RPMI8226 (cell line): ENCODE measurements at regions not wholly inside any gene's neighbourhood (a gene's known extent, or its start where the extent isn't known, plus 50 kb on each side); places are given as distances from the start of the nearest gene placed in this dataset.

Source experiments
- DNase-seq: peaks from one replicate; pipeline ENCODE4 v3.0.0-alpha.2; 2015

DNA sequence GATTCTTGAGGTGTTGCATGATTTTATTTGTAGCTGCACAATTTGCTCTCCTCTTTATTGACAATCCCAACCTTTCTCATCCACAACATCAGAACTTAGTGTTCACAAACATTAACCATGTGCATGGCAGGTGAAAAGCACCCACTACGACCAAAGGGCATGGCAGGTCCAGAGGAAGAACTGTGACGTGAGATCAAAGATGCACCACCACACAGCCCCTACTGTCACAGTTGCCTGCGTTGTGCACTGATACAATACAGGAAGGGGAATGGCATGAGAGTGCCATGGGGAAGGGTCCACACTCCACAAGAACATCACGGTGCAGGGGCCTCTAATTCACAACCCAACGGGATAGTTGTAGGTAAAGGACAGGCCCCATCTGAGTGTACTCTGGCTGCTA lies 217.1 kb upstream of the PFKP start:
- no peak for DNase-seq

DNA sequence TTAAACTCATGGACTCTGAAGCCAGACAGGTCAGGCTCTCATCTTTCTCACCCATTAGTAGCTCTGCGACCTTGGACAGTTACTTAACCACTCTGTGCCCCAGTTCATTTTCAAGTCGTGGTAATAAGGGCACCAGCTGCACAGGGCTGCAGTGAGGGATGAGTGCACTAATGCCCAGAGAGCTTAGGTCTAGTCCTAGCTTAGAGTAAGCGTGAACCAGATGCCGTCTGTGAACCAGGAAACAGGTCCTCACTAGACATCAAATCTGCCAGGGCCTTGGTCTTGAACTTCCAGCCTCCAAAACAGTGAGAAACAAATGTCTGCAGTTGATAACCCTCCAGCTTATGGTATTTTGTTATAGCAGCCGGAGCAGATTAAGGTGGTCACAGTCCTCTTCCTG lies 222.4 kb upstream of the PFKP start:
- DNase-seq = no peak

DNA sequence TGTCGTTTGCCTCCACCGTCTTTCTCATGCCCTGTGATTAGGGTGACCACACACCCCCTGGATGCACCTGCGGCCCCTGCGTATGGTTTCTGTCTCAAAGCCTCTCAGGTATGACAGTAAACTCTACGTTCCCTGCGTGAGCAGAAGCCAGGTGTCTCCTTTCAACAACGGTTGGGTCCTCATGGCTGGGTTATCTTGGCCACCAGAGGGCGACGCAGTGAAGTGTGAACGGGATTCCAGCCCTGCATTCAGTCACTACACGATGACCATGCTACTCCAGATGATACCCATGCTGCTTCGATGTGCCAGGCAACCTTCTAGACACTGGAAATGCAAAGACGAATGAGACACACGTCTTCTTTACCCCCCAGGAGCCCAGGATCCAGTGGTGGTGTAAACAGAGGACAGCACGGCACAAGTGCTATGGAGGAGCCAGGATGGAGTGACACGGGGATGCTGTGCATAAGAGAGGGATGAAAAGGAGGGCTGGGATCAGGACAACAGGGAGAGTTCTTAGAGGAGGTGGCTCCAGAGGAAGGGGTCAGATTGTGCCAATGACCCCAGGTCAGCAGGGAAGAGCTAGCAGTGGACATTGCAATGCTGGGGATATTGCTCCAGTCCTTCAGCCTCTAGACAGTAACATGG lies 228.1 kb upstream of the PFKP start:
- DNase-seq = peak; percentile 57

DNA sequence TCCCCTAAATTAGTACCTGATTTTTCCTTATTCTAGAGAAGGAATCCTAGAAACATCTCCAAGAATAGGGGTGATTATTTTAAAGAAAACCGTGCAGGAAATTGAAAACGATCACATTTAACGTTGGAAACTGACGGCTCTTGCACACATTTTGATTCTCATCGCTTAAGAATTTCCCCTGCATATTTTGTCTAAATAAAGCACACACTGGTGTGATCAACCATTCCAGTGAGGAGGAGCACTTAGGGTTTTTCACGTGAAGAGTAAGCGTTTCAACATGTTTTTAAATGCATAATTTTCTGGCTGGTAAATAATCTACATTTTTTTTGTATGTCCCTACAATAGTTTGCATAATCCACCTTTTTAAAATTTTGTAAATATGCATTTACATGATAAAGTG lies 229.7 kb upstream of the PFKP start:
- DNase-seq = no peak

- no peak for DNase-seq
Observed at GRCh38 chr10:2836921-2837662, 230.3 kb upstream of the PFKP start.

DNA sequence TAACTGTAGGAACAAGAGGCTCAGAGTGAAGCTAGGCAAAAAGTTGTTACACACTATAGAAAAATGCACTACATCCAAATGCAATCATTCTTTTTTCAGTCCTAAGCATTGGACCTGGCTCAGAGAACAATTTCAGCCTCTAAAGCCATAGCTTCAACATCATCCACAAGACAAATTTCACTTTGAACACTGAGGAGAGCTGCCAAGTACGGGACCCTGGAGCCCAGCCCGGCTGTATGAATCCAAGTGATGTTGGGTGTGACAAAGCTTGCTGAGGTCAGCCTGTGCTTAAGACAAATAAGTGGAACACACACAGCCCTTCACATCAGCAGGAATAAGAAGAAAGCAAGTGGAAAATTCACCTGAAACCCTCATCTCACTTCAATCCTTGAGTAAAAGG lies 233.1 kb upstream of the PFKP start:
- no peak for DNase-seq

DNA sequence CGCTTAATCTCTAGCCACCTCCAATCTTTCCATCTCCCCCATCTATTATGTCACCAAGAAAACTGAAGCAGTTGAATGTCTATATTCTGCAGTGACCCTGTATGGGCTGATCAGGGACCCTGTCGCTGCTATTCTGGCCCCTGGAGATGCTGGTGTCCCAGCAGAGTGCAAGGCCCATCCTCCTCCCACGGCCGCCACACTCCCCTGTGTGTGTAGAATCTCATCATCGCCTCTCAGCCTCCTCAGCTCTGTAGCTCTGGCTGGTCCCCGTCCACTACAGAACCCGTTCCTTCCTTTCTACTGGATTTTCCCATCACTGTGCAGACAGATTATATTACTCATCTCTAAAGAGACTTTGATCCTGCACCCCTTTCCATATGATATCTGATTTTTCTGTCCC lies 235.8 kb upstream of the PFKP start:
- DNase-seq = no peak

- DNase-seq = no peak
Observed at GRCh38 chr10:2828741-2829140, 238.6 kb upstream of the PFKP start.

DNA sequence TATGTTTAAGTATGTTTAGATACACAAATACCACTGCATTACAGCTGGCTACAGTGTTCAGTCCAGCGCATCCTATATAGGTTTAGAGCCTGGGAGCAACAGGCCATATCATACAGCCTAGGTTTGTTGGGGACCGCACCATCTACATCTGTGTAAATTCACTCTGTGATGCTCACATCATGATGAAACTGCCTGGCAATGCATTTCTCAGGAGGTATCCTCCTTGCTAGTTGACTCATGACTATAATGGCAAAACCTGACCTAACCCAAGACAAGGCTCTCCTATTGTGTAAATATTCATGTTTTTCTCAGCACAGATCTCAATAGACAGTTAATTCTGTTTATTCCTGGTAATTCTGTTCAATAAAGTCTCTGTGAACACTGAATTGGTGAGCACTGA lies 240.7 kb upstream of the PFKP start:
- no peak for DNase-seq

GRCh38 chr10:2825841-2826240 lies 241.5 kb upstream of the PFKP start:
- no peak for DNase-seq

DNA sequence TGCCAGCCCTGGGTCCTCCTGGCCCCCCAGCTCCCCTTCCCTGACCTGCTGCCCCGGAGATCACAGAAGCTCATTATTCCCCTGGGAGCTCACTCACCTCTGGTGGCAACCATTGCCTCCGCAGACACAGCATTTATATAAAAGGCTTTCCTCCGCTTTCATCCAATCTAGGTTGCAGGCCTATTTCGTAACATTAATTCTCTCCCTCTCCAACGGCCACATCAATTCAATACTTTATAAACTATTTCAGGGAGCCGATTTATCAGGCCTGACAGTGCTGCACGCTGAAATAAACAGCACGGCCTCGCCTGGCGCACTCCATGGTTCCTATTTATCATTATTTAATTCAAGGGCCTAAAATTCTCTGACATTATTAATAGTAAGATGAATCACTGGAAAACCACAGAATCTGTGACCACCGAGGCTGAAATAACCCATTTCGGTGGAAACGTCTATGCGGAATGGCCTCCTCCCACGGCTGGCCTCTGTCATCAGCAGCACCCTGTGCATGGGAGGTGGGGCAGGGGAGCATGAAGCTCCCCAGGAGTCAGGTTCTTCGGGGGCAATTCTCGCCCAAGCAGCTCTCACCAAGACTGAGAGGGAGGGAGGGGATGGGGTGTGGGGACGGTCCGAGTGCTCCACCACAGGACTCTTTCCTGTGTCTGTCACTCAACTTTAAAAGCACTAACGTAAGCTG lies 249.3 kb upstream of the PFKP start:
- DNase-seq = no peak

DNA sequence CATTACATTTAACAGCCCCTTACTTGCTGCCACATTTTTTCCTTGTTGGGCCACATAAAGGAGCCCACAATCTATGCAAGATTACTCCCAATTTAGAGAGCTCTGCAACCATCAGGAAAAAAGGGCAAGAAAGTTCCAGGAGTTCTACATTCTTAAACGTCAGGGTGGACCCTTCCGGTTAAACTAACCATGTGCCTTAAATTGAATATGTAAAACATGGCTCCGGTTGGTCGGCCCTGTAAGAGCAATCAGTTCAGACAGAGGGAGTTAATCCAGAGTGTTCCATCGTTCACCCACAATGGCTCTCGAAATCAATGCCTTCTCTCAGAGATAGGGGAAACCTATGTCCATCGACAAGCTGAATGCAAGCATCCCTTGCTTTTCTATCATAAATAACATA lies 253.7 kb upstream of the PFKP start:
- DNase-seq = no peak

DNA sequence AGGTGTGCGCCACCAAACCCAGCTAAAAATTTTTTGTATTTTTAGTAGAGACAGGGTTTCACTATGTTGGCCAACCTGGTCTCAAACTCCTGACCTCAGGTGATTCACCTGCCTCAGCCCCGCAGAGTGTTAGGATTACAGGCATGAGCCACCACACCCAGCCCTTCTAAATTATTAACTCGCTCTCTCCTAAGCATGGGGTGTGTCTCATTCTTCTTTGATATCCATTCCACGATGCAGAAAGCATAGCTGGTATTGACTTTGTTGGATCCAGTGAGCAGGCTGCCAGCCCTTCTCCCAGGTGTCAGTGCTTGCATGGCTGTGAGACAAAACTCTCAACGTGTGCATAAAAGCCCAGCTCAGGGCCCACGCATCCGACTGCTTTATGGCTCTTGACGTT lies 254.1 kb upstream of the PFKP start:
- DNase-seq = no peak

DNA sequence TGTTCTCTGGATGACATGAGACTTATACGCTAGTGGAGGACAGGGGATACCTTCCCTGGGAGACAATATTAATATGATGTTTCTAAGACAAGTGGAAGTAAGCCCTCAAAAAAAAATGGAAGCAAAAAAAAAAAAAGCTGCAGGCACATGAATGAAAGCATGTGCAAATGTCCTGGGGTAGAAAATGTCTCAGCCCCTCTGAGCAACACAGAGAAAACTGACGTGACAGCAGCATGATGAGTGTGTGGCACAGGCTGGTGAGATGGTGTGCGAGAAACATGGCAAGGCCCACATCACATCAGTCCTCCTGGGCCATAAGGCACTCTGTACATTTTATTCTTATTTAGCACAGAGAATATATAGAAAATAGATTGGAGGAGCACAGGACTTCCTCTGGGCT lies 254.7 kb upstream of the PFKP start:
- DNase-seq = no peak

DNA sequence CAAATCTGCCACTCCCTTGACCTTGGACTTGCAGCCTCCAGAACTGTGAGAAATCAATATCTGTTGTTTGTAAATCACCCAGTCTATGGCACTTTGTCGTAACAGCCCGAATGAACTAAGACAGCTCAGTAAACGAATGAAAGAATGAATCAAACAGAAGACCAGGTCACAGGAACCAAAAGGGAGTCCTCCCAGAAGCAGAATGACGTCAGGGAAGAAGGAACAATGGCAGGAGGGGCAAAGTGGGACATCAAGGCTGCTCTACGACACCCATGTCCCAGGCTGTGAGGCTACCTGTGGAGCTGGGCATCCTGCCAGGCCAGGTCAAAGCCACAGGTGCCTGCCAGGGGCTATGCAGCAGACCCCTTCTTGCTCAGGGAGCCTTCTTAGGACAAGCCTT lies 267.2 kb upstream of the PFKP start:
- no peak for DNase-seq

GRCh38 chr10:2798336-2799022 lies 268.9 kb upstream of the PFKP start:
- no peak for DNase-seq

GRCh38 chr10:2791774-2792443 lies 275.4 kb upstream of the PFKP start:
- no peak for DNase-seq

DNA sequence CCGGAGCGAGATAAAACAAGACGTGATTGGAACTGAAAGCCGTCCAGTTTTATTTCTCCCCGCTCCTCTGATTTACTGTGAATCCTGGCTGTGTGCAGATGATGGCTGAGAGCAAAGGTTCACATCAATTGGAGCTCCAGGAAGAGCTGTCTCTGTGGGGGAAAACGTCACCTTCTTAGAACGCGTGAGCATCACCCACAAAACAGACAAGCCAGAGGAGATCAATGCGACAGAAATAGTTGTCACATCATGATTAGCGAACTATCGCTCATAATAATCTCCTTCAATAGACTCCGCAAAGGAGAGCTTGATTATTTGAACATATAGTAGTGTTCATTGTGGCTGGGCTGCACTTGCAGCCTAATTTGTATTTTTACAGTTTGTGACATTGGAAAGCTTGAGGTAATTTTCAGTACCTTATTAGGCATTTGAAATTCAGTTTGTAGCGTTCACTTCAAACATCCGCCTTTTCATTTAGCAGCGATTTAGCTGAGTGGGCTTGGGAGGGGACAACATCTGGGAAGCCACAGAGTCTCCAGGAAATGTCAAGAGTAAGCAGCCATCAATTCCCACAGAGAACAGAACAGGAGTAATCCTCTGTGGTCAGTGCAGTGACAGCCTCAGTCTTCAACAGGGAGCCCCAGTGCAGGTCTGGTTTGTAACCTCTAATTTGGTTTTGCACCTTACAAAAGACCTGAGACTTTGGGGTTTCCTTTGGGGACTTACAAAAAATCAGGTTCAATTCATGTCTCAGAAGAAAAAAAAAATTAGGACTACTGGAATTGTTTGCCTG lies 276.8 kb upstream of the PFKP start:
- DNase-seq = no peak

DNA sequence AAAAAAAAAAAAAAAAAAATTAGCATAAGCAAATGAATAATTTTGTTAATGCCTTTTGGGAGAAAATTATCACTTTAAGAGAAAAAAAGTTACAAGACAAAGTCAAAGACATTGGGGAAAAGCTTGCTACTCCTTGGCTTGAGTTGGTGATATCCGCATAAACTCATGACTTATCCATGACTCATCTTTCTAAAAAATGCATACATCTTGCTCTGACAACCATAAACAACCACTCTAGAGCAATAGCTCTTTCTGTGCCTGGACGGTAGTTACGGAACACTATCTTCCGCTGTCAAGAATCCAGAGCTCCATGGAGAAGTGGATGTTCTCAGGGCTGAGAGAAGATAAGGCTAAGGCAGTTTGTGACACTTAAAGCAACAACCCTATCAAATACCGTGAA lies 281.1 kb upstream of the PFKP start:
- DNase-seq = no peak

DNA sequence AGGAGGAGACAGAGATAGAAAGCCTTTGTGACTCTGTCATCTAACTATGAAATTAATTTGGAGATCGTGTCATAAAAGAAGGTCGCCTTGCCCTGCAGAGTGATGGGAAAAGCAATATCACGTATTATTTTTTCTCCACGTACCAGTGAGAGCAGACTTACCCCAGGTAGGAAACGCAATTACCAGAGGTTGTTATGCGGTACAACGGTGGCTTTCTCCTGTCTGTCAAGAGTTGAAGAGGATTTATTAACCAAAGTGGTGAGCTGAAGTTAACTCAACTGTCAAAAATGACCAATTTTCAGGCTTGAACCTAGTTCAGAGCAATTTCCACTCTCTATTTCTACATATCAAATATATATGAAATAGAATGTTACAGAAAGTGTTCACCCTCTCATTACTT lies 282.6 kb upstream of the PFKP start:
- no peak for DNase-seq

GRCh38 chr10:2782950-2783349 lies 284.4 kb upstream of the PFKP start:
- no peak for DNase-seq

GRCh38 chr10:2782265-2782664 lies 285.1 kb upstream of the PFKP start:
- no peak for DNase-seq
